Epithelial cell of proximal tubule (primary cell): ENCODE measurements at regions not wholly inside any gene's neighbourhood (a gene's known extent, or its start where the extent isn't known, plus 50 kb on each side); places are given as distances from the start of the nearest gene placed in this dataset.

Source experiments
- DNase-seq: peaks from one replicate; pipeline ENCODE4 v3.0.0-alpha.2; 2011; ENCODE audit warnings: low read depth
- H3K4me3 ChIP-seq: 2 replicates; pipeline ENCODE4 v1.5.1; 2011; ENCODE audit warnings: low read depth, mild to moderate bottlenecking, low read length
- CTCF ChIP-seq: conservative IDR thresholded peaks from 2 replicates; pipeline ENCODE4 v1.5.1; 2012; ENCODE audit warnings: low read depth, mild to moderate bottlenecking, low read length

- H3K4me3 ChIP-seq, result no peak overlapping the region
- no peak for DNase-seq
- TF ChIP-seq CTCF, result no peak
Observed at GRCh38 chr16:86296256-86296655, 214.1 kb upstream of the FOXF1 start.

DNA sequence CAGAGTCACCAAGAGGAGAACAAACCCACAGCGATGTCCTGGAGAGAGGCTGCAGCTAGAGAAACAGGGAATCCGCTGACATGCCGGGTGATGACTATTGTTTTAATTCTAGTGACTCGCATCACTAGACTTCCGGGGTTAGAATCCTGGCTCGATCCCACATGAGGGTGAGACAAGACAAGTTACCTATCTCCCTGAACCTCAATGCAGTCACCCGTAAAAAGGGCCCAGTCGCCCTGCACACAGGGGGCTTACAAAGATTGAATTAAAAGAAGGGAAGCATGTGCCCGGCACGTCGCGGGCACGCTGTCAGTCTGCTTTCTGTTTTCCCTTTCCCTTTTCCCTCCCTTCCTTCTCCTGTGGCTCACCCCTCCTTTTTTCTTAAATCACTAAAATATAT, 212.9 kb upstream of the FOXF1 start:
- H3K4me3 ChIP-seq, result no peak overlapping the region
- no peak for DNase-seq
- no peak for TF ChIP-seq CTCF

DNA sequence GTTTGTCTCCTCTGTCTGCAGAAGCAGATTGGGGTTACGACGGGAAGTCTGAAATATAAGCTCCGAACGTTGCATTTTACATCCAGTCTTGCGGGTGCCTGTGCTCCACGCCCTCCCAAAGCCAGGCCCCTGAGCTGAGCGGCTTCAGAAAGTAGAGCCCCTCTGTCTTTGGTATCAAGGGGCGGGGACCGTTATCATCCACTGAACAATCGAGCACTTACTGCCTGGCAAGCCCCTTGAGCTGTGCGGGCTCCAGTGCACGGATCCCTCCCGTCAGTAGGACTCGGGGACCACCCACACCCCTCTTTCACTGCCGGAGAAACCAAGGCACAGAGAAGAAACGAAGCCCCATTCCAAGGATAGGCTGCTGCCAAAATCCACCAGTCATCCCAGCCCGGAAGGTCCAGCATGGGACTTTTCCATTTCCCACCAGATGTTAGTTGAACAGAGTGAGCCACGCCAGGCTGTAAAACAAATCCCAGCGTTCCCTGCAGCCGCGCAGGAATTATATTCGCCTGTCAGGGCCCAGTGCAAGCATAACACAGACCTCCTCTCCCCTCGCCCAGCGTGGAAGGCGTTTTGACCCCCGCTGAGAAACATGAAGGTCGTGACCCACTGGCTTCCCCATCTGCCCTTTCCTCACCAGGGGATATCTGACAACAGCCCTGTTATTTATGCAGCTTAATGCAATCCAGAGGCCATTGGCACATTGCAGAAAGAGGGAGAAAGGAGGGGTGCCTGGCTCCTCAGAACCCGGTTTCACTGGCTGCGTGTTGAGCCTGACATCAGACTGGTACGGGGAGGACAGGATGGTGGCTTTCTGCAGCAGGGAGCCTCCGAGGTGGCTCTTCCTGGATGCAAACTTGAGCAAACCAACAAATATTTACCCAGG, 212.2 kb upstream of the FOXF1 start:
- no peak for TF ChIP-seq CTCF
- no peak overlapping the region for H3K4me3 ChIP-seq
- no peak for DNase-seq

DNA sequence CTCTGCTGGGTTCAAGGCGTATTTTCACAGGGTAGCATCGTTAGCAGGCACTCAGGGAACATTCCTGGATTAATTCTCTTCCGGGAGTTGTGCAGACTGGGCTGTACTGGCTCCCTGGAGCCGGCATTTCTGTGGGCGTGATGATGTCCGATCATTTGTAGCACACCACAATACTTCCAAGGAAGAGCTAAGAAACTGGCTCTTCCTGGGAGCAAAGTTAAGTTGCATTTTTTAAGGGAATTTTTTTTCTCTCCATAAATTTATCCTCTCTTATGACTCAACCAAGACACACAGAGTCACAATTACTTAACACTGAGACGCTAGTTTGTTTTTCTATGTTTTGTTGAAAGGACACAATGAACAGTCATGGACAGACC, 211.6 kb upstream of the FOXF1 start:
- no peak for TF ChIP-seq CTCF
- no peak for DNase-seq
- H3K4me3 ChIP-seq, result no peak overlapping the region

- TF ChIP-seq CTCF, result no peak
- no peak overlapping the region for H3K4me3 ChIP-seq
- no peak for DNase-seq
Observed at GRCh38 chr16:86299882-86300610, 210.3 kb upstream of the FOXF1 start.

- H3K4me3 ChIP-seq, result no peak overlapping the region
- TF ChIP-seq CTCF, result no peak
- DNase-seq, result no peak
Observed at GRCh38 chr16:86300746-86301481, 209.4 kb upstream of the FOXF1 start.
